HG03469 (cell line): ENCODE measurements at regions not wholly inside any gene's neighbourhood (a gene's known extent, or its start where the extent isn't known, plus 50 kb on each side); places are given as distances from the start of the nearest gene placed in this dataset.
"Not testable (repeated sequence)": the region's sequence is repeated elsewhere in the genome, so short reads cannot be mapped to it uniquely, and the experiment has no call there.

ENCODE experiments used
- ATAC-seq: cut with Tn5 transposase; IDR thresholded peaks from one replicate; pipeline ENCODE4 v1.9.1; 2021; ENCODE audit warnings: mild to moderate bottlenecking, moderate library complexity, moderate number of reproducible peaks; ENCODE audit not compliant: unreplicated experiment

DNA sequence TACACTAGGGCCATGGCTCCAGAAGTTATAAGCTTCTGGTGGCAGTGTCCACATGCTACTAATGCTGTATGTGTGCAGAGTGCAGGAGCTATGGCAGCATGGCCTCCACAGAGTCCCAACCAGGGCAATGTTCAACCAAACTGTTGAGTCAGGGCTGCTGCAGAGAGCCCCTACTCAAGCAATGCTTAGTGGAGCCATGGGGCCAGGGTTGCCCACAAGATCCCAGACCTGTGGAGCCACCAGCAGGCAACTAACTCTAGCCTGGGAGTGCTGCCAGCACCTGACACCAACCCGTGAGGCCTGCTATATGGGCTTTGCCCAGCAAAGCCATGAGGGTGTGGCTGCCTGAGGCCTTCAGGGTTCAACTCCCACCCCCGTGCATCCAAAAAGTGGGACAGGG, 655.2 kb downstream of the TBC1D22A start:
- ATAC-seq, result no peak

GRCh38 chr22:47411006-47411405, 648.6 kb downstream of the TBC1D22A start:
- no peak for ATAC-seq

DNA sequence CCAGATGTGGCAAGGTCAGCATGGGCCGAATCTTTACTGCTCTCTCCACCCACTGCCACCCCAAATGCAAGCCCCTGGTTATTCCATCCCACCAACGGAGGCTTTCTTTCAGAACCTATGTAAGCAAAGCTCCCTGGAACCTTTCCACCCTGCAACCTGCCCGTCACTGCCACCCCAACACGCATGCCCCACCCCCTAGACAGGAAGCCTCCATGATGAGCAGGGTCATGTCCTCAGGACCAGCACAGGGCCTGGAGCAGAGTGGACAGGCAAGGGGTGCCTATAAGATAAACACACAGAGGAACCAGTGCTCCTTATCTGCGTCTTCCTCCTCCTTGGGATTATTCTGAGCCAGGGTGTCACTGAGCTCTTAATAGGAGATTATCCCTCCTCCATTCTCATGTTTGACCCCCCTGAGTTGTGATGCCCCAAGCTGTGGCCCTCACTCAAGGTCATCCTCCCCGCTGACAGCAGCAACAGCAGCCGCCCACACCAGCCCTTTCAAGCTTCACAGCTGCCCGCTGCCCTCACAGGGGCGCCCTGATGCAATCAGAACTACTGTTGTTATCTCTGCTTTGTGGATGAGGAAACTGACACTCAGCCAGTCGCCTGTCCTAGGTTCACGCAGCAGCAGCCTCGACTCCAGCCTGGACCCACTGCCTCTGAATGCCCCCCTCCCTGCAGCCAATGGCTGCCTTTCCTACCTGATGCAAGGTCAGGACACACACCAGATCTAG, 647.3 kb downstream of the TBC1D22A start:
- ATAC-seq, result no peak

DNA sequence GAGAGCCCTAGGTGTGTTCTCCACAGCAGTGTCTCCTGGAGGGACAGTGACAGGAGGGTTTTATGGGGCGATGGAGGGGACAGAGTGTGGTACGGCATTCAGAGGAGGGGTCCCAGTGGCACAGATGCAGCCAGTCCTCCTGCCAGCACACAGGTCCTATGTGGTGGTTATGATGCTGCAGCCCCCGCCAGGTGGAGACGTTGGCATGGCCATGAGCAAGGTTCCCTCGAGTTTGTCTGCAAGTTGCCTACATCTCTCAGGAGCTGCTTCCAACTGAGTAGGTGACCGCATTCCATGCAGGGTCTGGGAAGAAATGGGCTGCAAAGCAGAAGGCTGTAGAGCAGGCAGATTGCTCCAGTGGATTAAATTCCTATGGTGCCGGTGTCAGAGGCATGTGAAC, 646.0 kb downstream of the TBC1D22A start:
- ATAC-seq, result no peak

GRCh38 chr22:47407461-47408025, 645.1 kb downstream of the TBC1D22A start:
- ATAC-seq, result no peak

DNA sequence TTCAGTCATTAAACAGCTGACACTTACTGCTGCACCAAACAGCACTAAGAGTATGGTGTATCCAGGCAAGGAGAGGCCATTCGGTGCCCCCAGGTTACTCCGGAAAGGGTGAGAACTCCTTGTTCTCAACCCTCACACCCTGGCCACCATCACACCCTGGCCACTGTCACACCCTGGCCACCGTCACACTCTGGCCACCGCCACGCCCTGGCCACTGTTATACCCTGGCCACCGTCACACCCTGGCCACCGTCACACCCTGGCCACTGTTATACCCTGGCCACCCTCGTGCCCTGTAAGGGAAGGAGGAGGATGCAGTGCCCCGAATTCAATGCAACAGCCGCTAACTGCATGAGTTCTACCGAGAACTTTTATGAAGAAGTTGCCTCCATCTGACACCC, 644.4 kb downstream of the TBC1D22A start:
- ATAC-seq, result no peak

- no peak for ATAC-seq
Observed at GRCh38 chr22:47406180-47406834, 643.9 kb downstream of the TBC1D22A start.

DNA sequence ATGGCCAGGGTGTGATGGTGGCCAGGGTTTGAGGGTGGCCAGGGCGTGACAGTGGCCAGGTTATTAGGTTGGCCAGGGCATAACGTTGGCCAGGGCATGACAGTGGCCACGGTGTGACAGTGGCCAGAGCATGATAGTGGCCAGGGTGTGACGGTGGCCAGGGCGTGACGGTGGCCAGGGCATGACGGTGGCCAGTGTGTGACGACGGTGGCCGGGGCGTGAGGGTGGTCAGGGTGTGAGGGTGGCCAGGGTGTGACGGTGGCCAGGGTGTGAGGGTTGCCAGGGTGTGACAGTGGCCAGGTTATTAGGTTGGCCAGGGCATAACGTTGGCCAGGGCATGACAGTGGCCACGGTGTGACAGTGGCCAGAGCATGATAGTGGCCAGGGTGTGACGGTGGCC, 642.8 kb downstream of the TBC1D22A start:
- not testable (repeated sequence) for ATAC-seq

- ATAC-seq, result no peak
Observed at GRCh38 chr22:47402876-47403525, 640.6 kb downstream of the TBC1D22A start.

- ATAC-seq, result no peak
Observed at GRCh38 chr22:47401976-47402770, 639.7 kb downstream of the TBC1D22A start.

GRCh38 chr22:47401592-47401898, 639.1 kb downstream of the TBC1D22A start:
- no peak for ATAC-seq

DNA sequence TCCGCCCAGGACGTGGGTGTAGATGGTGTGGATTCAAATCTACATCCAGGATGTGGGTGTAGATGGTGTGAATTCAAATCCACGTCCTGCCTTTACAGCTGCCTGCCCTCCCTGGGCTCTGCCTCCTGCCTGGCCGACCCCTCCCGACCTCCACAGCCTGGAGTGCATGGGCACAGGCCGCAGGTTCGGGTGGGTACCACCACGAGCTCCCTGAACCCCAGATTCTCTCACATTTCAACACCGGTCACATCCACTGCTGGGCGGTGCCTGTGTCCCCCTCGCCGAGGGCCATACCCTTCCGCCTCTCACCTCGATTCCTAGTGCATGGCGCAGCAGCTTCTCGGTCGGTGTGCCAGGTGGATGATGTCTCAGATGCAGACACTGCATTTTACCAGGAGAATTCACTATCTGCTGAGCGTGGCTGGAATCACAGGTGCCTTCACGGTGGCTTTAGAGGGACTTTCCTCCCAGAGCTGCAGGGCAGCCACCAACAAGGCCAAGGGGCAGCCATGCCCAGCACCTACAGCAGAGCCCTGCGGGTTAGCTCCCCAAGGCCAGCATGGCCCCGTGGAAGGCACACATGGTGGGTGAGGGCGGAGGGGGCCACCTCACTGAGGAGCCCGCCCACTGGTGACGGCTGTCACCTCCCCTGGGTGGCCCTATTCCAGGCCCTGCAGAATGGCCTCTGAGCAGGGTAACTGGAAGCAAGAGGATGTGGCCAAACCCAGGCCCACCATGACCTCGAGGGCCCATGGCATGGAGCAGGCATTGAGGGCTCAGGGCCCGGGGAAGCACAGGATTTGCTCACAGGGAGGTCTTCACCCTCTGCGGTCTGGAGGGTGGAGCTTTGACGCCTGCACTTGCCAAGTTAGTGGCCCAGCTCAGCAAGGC, 638.5 kb downstream of the TBC1D22A start:
- no peak for ATAC-seq

DNA sequence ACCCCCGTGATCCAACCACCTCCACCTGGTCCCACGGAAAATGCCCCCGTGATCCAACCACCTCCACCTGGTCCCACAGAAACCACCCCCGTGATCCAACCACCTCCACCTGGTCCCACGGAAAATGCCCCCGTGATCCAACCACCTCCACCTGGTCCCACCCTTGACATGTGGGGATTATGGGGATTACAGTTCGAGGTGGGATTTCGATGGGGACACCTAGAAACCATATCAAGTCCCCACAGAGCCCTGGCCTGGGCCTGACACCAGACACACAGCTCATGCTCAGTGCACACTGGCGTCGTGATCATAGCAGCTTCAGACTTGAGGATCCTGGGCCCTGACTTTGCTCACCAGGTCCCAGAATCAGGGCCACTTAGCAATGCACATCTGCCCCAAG, 637.7 kb downstream of the TBC1D22A start:
- not testable (repeated sequence) for ATAC-seq

GRCh38 chr22:47398921-47399790, 636.7 kb downstream of the TBC1D22A start:
- ATAC-seq, result no peak

DNA sequence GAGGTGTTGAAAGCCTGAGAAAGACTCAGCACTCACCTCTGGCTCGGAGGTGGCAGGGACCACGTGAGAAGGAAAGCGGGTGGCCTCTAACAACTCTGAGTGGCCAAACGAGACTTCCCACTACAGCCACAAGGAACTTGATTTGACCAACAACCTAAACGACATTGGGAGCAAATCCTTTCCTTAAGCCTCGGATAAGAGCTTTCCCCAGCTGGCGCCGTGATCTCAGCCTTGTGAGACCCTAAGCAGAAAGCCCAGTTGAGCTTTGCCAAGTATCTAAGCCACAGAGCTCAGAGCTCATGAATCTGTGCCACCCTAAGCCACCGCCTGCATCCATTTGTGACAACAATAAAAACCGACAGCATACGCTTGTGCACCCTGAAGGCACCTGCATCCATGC, 636.0 kb downstream of the TBC1D22A start:
- no peak for ATAC-seq

- no peak for ATAC-seq
Observed at GRCh38 chr22:47397673-47398072, 635.2 kb downstream of the TBC1D22A start.

DNA sequence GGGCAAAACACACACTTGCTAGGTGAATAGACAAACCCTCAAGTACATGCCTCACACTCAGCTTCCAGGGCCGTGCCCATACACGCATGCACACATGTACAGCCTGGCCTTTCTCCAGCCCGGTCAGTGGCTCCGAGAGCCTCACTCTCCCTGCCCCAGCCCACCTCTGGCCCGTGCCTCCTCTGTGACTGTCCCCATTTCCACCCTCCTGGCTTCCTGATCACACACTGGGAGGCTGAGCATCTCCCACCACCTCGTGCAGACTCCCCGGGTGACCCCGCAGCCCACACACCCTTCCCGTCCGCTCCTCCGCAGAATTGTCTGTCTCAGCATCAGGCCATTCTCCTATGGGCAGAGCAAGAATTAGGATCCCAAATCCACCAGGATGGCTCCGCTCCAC, 634.1 kb downstream of the TBC1D22A start:
- ATAC-seq, result no peak

DNA sequence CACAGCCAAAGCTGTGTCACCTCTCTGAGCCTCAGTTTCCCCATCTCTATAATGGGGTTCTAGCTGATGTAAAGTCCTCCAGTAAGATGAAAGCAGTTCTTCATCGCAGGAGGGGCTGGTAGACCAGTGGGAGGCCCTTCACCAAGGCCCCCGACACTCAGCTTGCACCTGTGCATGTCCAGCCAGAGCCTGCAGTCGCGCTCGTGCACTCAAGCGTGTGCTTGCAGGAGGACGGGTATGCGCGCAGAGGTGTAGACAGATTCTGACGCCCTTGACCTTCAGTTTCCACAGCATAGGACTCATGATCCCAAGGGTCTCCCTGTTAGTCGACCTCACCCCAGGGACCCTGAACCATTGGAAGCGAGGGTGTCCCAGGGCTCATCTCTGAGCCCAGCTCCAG, 633.7 kb downstream of the TBC1D22A start:
- ATAC-seq, result no peak

DNA sequence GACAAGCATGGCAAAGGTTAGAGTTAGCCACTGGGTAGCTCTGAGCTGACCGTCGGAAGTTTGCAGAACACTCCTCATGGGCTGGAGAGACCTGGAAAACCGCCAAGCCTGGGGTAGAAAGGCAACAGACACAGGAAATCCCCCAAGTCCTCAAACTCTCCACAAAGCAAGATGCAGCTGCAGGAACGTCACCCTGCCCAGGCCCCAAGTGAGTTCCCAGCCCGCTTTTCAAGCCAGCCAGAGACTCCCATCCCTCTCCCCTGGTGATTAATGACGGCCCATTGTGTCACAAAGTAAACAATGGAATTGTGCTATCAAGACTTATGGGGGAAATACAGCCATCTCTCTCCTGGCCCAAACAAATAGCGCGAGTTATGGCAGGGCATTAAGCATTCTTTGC, 633.0 kb downstream of the TBC1D22A start:
- no peak for ATAC-seq
